Endodermal cell (in vitro differentiated cells): ENCODE measurements at regions not wholly inside any gene's neighbourhood (a gene's known extent, or its start where the extent isn't known, plus 50 kb on each side); places are given as distances from the start of the nearest gene placed in this dataset.

ENCODE experiments used
- DNase-seq: peaks from one replicate; pipeline ENCODE4 v3.0.0-alpha.2; 2017
- H3K27ac ChIP-seq: 2 replicates; pipeline ENCODE4 v1.5.1; 2013; ENCODE audit warnings: mild to moderate bottlenecking, low read depth, low read length, moderate library complexity
- H3K27me3 ChIP-seq: 2 replicates; pipeline ENCODE4 v1.6.1; 2013; ENCODE audit warnings: mild to moderate bottlenecking, low read length, moderate library complexity; ENCODE audit not compliant: insufficient read depth, control insufficient read depth, poor library complexity, severe bottlenecking
- H3K36me3 ChIP-seq: 2 replicates; pipeline ENCODE4 v1.7.0; 2013; ENCODE audit warnings: mild to moderate bottlenecking, low read length, moderate library complexity; ENCODE audit not compliant: control insufficient read depth, insufficient read depth
- H3K4me1 ChIP-seq: one replicate; pipeline ENCODE4 v1.7.0; 2013; ENCODE audit warnings: low read length; ENCODE audit not compliant: control insufficient read depth, insufficient read depth
- H3K4me3 ChIP-seq: 2 replicates; pipeline ENCODE4 v1.5.1; 2013; ENCODE audit warnings: mild to moderate bottlenecking, low read length, moderate library complexity
- H3K9ac ChIP-seq: 2 replicates; pipeline ENCODE4 v1.6.1; 2013; ENCODE audit warnings: mild to moderate bottlenecking, low read length, moderate library complexity; ENCODE audit not compliant: poor library complexity, severe bottlenecking; ENCODE audit errors: extremely low read depth
- H3K9me3 ChIP-seq: 2 replicates; pipeline ENCODE4 v1.6.1; 2013; ENCODE audit warnings: mild to moderate bottlenecking, low read length, moderate library complexity; ENCODE audit not compliant: control insufficient read depth
- H3K27ac Mint-ChIP-seq: 2 replicates; pipeline ENCODE4 v1.8.0; 2020; ENCODE audit warnings: mixed read lengths
- H3K27me3 Mint-ChIP-seq: 2 replicates; pipeline ENCODE4 v1.8.0; 2021; ENCODE audit warnings: mild to moderate bottlenecking, mixed read lengths; ENCODE audit not compliant: insufficient read depth
- H3K36me3 Mint-ChIP-seq: 2 replicates; pipeline ENCODE4 v1.8.0; 2020; ENCODE audit warnings: low read depth, mixed read lengths
- H3K4me1 Mint-ChIP-seq: 2 replicates; pipeline ENCODE4 v1.8.0; 2020; ENCODE audit warnings: mixed read lengths
- H3K4me3 Mint-ChIP-seq: 2 replicates; pipeline ENCODE4 v1.8.0; 2020; ENCODE audit warnings: mild to moderate bottlenecking, moderate library complexity, mixed read lengths
- H3K9me3 Mint-ChIP-seq: 2 replicates; pipeline ENCODE4 v1.8.0; 2020; ENCODE audit warnings: mild to moderate bottlenecking, mixed read lengths
- CTCF ChIP-seq: fragments of 200-600 bp; sonication (generic); conservative IDR thresholded peaks from 2 replicates; pipeline ENCODE4 v1.5.0; 2021; ENCODE audit warnings: antibody characterized with exemption, mild to moderate bottlenecking
- WGBS, 2 experiments: methylation state at CpG; one replicate each; pipeline versions ENCODE4 v1.1.5 to v1.1.7; 2013; ENCODE audit warnings: missing lambda C conversion rate in 2 of 2, mixed read lengths in 1 of 2; ENCODE audit not compliant: insufficient coverage in 1 of 2, insufficient read length in 1 of 2; 5-methylcytosine and 5-hydroxymethylcytosine counted together

GRCh38 chr22:27306771-27307170 lies 494.8 kb downstream of the MN1 start:
- TF ChIP-seq CTCF = no peak
- no peaks in the 10 kb centered on the region for H3K9me3 ChIP-seq
- peaks cover 19% of the 10 kb centered on the region for H3K27me3 Mint-ChIP-seq
- 91 to 93% methylated on average over 1 of the region's 1 CpG for WGBS, 2 experiments
- H3K27ac Mint-ChIP-seq = no peak overlapping the region
- H3K27ac ChIP-seq = no peak overlapping the region
- no peak overlapping the region for H3K4me3 Mint-ChIP-seq
- peaks cover 4% of the 10 kb centered on the region for H3K4me1 ChIP-seq
- no peaks in the 10 kb centered on the region for H3K9me3 Mint-ChIP-seq
- H3K27me3 ChIP-seq = peaks cover 15% of the 10 kb centered on the region
- DNase-seq = no peak
- no peaks in the 10 kb centered on the region for H3K36me3 Mint-ChIP-seq
- H3K4me3 ChIP-seq = no peak overlapping the region
- H3K4me1 Mint-ChIP-seq = no peaks in the 10 kb centered on the region
- H3K9ac ChIP-seq = no peak overlapping the region
- H3K36me3 ChIP-seq = no peaks in the 10 kb centered on the region

- Histone ChIP-seq H3K36me3 (no peaks in the 10 kb centered on the region), H3K27me3 (peaks cover 15% of the 10 kb centered on the region), H3K27ac (no peak overlapping the region), H3K4me1 (peaks cover 4% of the 10 kb centered on the region), H3K9me3 (no peaks in the 10 kb centered on the region), H3K9ac (no peak overlapping the region), H3K4me3 (no peak overlapping the region)
- no peak for TF ChIP-seq CTCF
- H3K4me3 Mint-ChIP-seq = no peak overlapping the region
- no peak overlapping the region for H3K27ac Mint-ChIP-seq
- 81 to 85% methylated on average over 3 to 4 of the region's 4 CpGs for WGBS, 2 experiments
- no peaks in the 10 kb centered on the region for H3K4me1 Mint-ChIP-seq
- H3K27me3 Mint-ChIP-seq = peaks cover 18% of the 10 kb centered on the region
- DNase-seq = no peak
- H3K36me3 Mint-ChIP-seq = no peaks in the 10 kb centered on the region
- no peaks in the 10 kb centered on the region for H3K9me3 Mint-ChIP-seq
Observed at GRCh38 chr22:27307545-27308247, 493.9 kb downstream of the MN1 start.

GRCh38 chr22:27308513-27308912 lies 493.0 kb downstream of the MN1 start:
- Mint-ChIP-seq H3K9me3 (no peaks in the 10 kb centered on the region), H3K27ac (no peak overlapping the region), H3K4me3 (no peak overlapping the region), H3K27me3 (peaks cover 15% of the 10 kb centered on the region), H3K4me1 (no peaks in the 10 kb centered on the region), H3K36me3 (no peaks in the 10 kb centered on the region)
- Histone ChIP-seq H3K27ac (no peak overlapping the region), H3K27me3 (peaks cover 15% of the 10 kb centered on the region), H3K36me3 (no peaks in the 10 kb centered on the region), H3K4me1 (peaks cover 4% of the 10 kb centered on the region), H3K9ac (no peak overlapping the region), H3K4me3 (no peak overlapping the region), H3K9me3 (no peaks in the 10 kb centered on the region)
- DNase-seq = no peak
- no peak for TF ChIP-seq CTCF
